ENCODE measurements at regions not wholly inside any gene's neighbourhood (a gene's known extent, or its start where the extent isn't known, plus 50 kb on each side); places are given as distances from the start of the nearest gene placed in this dataset.
"Not testable (repeated sequence)": the region's sequence is repeated elsewhere in the genome, so short reads cannot be mapped to it uniquely, and the experiment has no call there.

DNA sequence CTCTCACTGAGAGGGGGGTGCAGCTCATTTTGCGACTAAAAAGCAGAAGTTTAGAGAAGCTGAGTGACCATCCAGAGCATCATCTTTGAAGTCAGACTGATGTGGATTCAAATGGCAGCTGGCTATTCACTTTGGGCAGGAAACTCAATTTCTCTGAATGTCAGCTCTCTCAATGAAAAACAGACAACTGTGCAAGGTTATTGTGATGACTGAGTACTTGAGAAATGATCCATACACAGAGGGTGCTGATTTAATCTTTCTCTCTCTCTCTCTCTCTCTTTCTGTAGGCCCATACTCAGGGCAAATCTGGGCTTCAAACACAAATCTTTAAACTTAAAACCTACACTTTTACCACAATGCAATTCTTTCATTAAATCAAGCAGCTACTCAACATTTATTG, 185.8 kb upstream of the SLIT2 start:
- Histone ChIP-seq H3K4me1 (ENCODE audit: insufficient read depth, low read length, poor library complexity, severe bottlenecking) (no peaks in the 10 kb centered on the region), H3K27ac (ENCODE audit: low read depth, low read length, poor library complexity, severe bottlenecking) (no peak overlapping the region), H3K36me3 (ENCODE audit: insufficient read depth, low read length, poor library complexity, severe bottlenecking) (no peaks in the 10 kb centered on the region), H3K27me3 (replicated peaks; ENCODE audit: insufficient read depth, low read depth, low read length, poor library complexity) (no peaks in the 10 kb centered on the region), H3K4me3 (ENCODE audit: low read depth, low read length, poor library complexity, severe bottlenecking) (no peak overlapping the region), H3K9me3 (ENCODE audit: low read depth, low read length, poor library complexity, severe bottlenecking) (no peaks in the 10 kb centered on the region)
- no peak for DNase-seq (ENCODE audit: low spot score)
- ChIA-PET CTCF (no interaction called here), POLR2A (ENCODE audit: low non-redundant PET) (no interaction called here)
- no peak for TF ChIP-seq EZH2 (IDR thresholded peaks at IDR 0.05; ENCODE audit: borderline replicate concordance, low read depth, low read length, poor library complexity, severe bottlenecking)
- TF ChIP-seq, protein P1, sequence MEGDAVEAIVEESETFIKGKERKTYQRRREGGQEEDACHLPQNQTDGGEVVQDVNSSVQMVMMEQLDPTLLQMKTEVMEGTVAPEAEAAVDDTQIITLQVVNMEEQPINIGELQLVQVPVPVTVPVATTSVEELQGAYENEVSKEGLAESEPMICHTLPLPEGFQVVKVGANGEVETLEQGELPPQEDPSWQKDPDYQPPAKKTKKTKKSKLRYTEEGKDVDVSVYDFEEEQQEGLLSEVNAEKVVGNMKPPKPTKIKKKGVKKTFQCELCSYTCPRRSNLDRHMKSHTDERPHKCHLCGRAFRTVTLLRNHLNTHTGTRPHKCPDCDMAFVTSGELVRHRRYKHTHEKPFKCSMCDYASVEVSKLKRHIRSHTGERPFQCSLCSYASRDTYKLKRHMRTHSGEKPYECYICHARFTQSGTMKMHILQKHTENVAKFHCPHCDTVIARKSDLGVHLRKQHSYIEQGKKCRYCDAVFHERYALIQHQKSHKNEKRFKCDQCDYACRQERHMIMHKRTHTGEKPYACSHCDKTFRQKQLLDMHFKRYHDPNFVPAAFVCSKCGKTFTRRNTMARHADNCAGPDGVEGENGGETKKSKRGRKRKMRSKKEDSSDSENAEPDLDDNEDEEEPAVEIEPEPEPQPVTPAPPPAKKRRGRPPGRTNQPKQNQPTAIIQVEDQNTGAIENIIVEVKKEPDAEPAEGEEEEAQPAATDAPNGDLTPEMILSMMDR (conservative IDR thresholded peaks at IDR 0.05; ENCODE audit: low read depth, low read length): no peak
- intact Hi-C loops (cut with micrococcal nuclease; ENCODE audit: unreplicated experiment): no loop called here
- no TSS peak for BruUV-seq (replicated peaks)

DNA sequence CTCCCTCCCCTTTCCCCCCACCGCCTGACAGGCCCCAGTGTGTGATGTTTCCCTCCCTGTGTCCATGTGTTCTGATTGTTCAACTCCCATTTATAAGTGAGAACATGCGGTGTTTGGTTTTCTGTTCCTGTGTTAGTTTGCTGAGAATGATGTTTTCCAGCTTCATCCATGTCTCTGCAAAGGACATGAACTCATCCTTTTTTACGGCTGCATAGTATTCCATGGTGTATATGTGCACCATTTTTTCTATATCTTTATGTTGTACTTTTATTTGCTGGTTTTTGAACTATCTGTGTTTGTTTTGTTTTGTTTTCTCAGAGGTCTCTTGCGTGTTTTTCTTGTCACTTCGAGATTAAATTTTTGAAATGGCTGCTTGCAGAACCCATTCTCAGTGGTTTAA, 188.8 kb upstream of the SLIT2 start:
- H3K36me3 ChIP-seq (ENCODE audit: insufficient read depth, low read length, poor library complexity, severe bottlenecking); H3K27me3 ChIP-seq (replicated peaks; ENCODE audit: insufficient read depth, low read depth, low read length, poor library complexity); H3K27ac ChIP-seq (ENCODE audit: low read depth, low read length, poor library complexity, severe bottlenecking); BruUV-seq (replicated peaks); intact Hi-C loops (cut with micrococcal nuclease; ENCODE audit: unreplicated experiment); CTCF ChIA-PET; DNase-seq (ENCODE audit: low spot score); POLR2A ChIA-PET (ENCODE audit: low non-redundant PET); H3K9me3 ChIP-seq (ENCODE audit: low read depth, low read length, poor library complexity, severe bottlenecking); H3K4me1 ChIP-seq (ENCODE audit: insufficient read depth, low read length, poor library complexity, severe bottlenecking); H3K4me3 ChIP-seq (ENCODE audit: low read depth, low read length, poor library complexity, severe bottlenecking): not testable (repeated sequence)

DNA sequence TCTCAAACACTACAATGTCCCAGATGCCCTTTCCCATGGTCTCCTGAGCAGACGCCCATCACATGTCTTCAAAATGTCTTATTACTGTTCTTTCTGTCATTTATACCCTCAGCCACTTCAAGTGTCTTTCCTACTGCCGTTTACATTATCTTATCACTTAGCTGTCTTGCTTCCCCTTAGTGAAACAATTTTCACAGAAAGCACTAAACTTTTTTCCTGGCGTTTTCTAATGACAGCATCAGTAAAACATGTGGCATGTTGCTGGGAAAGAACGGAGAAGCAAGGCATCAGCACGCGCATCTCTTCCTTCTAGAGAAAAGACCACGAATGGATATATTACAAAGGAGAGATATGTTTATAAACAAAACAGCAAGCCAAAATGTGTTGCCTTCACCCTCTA, 189.7 kb upstream of the SLIT2 start:
- H3K36me3 ChIP-seq (ENCODE audit: insufficient read depth, low read length, poor library complexity, severe bottlenecking): no peaks in the 10 kb centered on the region
- no peaks in the 10 kb centered on the region for H3K9me3 ChIP-seq (ENCODE audit: low read depth, low read length, poor library complexity, severe bottlenecking)
- no peak for DNase-seq (ENCODE audit: low spot score)
- no peaks in the 10 kb centered on the region for H3K4me1 ChIP-seq (ENCODE audit: insufficient read depth, low read length, poor library complexity, severe bottlenecking)
- ChIA-PET CTCF (no interaction called here), POLR2A (ENCODE audit: low non-redundant PET) (no interaction called here)
- BruUV-seq (replicated peaks): no TSS peak
- intact Hi-C loops (cut with micrococcal nuclease; ENCODE audit: unreplicated experiment): no loop called here
- TF ChIP-seq, protein P1 (conservative IDR thresholded peaks at IDR 0.05; ENCODE audit: low read depth, low read length): no peak
- no peak for TF ChIP-seq EZH2 (IDR thresholded peaks at IDR 0.05; ENCODE audit: borderline replicate concordance, low read depth, low read length, poor library complexity, severe bottlenecking)
- no peak overlapping the region for H3K27ac ChIP-seq (ENCODE audit: low read depth, low read length, poor library complexity, severe bottlenecking)
- H3K4me3 ChIP-seq (ENCODE audit: low read depth, low read length, poor library complexity, severe bottlenecking): no peak overlapping the region
- no peaks in the 10 kb centered on the region for H3K27me3 ChIP-seq (replicated peaks; ENCODE audit: insufficient read depth, low read depth, low read length, poor library complexity)

DNA sequence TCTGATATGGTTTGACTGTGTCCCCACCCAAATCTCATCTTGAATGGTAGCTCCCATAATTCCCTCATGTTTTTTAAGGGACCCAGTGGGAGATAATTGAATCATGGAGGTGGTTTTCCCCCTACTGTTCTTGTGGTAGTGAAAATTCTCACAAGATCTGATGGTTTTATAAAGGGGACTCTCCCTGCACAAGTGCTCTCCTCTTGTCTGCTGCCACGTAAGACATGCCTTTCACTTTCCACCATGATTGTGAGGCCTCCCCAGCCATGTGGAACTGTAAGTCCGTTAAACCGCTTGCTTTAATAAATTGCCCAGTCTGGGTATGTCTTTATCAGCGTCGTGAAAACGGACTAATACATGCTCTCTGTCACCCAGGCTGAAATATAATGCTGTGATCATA, 200.9 kb upstream of the SLIT2 start:
- TF ChIP-seq, protein P1 (conservative IDR thresholded peaks at IDR 0.05; ENCODE audit: low read depth, low read length): no peak
- TF ChIP-seq EZH2 (IDR thresholded peaks at IDR 0.05; ENCODE audit: borderline replicate concordance, low read depth, low read length, poor library complexity, severe bottlenecking): no peak
- ChIA-PET POLR2A (ENCODE audit: low non-redundant PET) (no interaction called here), CTCF (no interaction called here)
- H3K4me1 ChIP-seq (ENCODE audit: insufficient read depth, low read length, poor library complexity, severe bottlenecking): peaks cover 5% of the 10 kb centered on the region
- no peak for DNase-seq (ENCODE audit: low spot score)
- no peaks in the 10 kb centered on the region for H3K9me3 ChIP-seq (ENCODE audit: low read depth, low read length, poor library complexity, severe bottlenecking)
- BruUV-seq (replicated peaks): no TSS peak
- no peaks in the 10 kb centered on the region for H3K36me3 ChIP-seq (ENCODE audit: insufficient read depth, low read length, poor library complexity, severe bottlenecking)
- intact Hi-C loops (cut with micrococcal nuclease; ENCODE audit: unreplicated experiment): no loop called here
- no peak overlapping the region for H3K4me3 ChIP-seq (ENCODE audit: low read depth, low read length, poor library complexity, severe bottlenecking)
- no peak overlapping the region for H3K27ac ChIP-seq (ENCODE audit: low read depth, low read length, poor library complexity, severe bottlenecking)
- no peaks in the 10 kb centered on the region for H3K27me3 ChIP-seq (replicated peaks; ENCODE audit: insufficient read depth, low read depth, low read length, poor library complexity)
